GM20000 (cell line): ENCODE measurements at regions not wholly inside any gene's neighbourhood (a gene's known extent, or its start where the extent isn't known, plus 50 kb on each side); places are given as distances from the start of the nearest gene placed in this dataset.

ENCODE experiments used
- DNase-seq: peaks from one replicate; pipeline ENCODE4 v3.0.0; 2012; ENCODE audit warnings: low spot score
- CTCF ChIP-seq: IDR thresholded peaks from 2 replicates; pipeline ENCODE4 v1.5.1; 2012; ENCODE audit warnings: mild to moderate bottlenecking, control low read depth; ENCODE audit errors: extremely low read depth, missing control alignments

GRCh38 chr1:245041058-245041698, 113.6 kb upstream of the KIF26B start:
- no peak for TF ChIP-seq CTCF
- no peak for DNase-seq

GRCh38 chr1:245039196-245039595, 115.6 kb upstream of the KIF26B start:
- no peak for DNase-seq
- no peak for TF ChIP-seq CTCF

- DNase-seq = no peak
- TF ChIP-seq CTCF = no peak
Measured at GRCh38 chr1:245036102-245036501, 118.7 kb upstream of the KIF26B start.

GRCh38 chr1:245031041-245031440, 123.7 kb upstream of the KIF26B start:
- no peak for DNase-seq
- no peak for TF ChIP-seq CTCF

- DNase-seq = no peak
- no peak for TF ChIP-seq CTCF
Measured at GRCh38 chr1:245026247-245026646, 128.5 kb upstream of the KIF26B start.

GRCh38 chr1:245025525-245025924, 129.3 kb upstream of the KIF26B start:
- no peak for DNase-seq
- TF ChIP-seq CTCF = no peak

GRCh38 chr1:245023222-245023621, 131.6 kb upstream of the KIF26B start:
- no peak for TF ChIP-seq CTCF
- no peak for DNase-seq
